ENCODE measurements at regions not wholly inside any gene's neighbourhood (a gene's known extent, or its start where the extent isn't known, plus 50 kb on each side); places are given as distances from the start of the nearest gene placed in this dataset.

GRCh38 chr1:96002201-96002600 lies 719.4 kb upstream of the PTBP2 start:
- H3K4me1 ChIP-seq (ENCODE audit: low read depth), result no peaks in the 10 kb centered on the region
- DNase-seq, result no peak
- no peak for ATAC-seq
- TF ChIP-seq, protein P1, sequence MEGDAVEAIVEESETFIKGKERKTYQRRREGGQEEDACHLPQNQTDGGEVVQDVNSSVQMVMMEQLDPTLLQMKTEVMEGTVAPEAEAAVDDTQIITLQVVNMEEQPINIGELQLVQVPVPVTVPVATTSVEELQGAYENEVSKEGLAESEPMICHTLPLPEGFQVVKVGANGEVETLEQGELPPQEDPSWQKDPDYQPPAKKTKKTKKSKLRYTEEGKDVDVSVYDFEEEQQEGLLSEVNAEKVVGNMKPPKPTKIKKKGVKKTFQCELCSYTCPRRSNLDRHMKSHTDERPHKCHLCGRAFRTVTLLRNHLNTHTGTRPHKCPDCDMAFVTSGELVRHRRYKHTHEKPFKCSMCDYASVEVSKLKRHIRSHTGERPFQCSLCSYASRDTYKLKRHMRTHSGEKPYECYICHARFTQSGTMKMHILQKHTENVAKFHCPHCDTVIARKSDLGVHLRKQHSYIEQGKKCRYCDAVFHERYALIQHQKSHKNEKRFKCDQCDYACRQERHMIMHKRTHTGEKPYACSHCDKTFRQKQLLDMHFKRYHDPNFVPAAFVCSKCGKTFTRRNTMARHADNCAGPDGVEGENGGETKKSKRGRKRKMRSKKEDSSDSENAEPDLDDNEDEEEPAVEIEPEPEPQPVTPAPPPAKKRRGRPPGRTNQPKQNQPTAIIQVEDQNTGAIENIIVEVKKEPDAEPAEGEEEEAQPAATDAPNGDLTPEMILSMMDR (IDR thresholded peaks at IDR 0.05), result no peak
- H3K9me3 ChIP-seq, result no peaks in the 10 kb centered on the region
- intact Hi-C loops (cut with DNase I, micrococcal nuclease), result no loop called here
- H3K4me3 ChIP-seq, result no peak overlapping the region
- no peaks in the 10 kb centered on the region for H3K36me3 ChIP-seq (ENCODE audit: low read depth)

- intact Hi-C loops (cut with DNase I, micrococcal nuclease), result no loop called here
- ATAC-seq (no peak), DNase-seq (no peak)
- H3K4me1 ChIP-seq (ENCODE audit: low read depth), result no peaks in the 10 kb centered on the region
- H3K36me3 ChIP-seq (ENCODE audit: low read depth), result no peaks in the 10 kb centered on the region
- H3K9me3 ChIP-seq, result no peaks in the 10 kb centered on the region
- H3K4me3 ChIP-seq, result no peak overlapping the region
- TF ChIP-seq, protein P1 (IDR thresholded peaks at IDR 0.05), result no peak
Observed at GRCh38 chr1:96002969-96003964, 718.3 kb upstream of the PTBP2 start.

DNA sequence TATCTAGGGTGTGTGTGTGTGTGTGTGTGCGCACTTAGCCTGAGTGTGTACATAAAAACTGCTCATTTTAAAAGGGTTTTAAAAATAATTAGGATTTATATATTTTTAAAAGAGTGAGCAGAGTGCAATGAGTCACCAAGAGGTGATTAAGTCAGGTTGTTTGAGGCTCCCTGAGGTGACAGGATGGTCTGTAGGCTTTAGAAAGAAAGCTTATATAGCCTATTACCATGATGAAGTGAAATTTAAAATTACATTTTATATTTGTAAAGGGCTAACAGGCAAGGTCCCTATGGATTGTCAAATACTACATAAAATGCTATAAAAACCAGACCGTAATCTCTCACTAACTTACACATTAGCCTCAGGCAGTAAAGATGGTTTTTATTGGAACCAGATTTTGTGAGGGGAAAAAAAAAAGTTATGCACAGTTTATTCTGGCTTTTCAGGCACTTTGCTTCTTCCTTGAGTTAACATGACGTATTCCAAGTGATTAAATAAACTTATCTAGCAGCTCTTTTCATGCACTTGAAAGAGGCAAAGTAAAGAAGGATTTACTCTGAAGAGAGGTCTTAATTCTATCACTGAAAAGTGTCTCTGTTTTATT lies 711.7 kb upstream of the PTBP2 start:
- Histone ChIP-seq H3K9me3 (no peaks in the 10 kb centered on the region), H3K4me1 (ENCODE audit: low read depth) (no peaks in the 10 kb centered on the region), H3K4me3 (no peak overlapping the region), H3K36me3 (ENCODE audit: low read depth) (no peaks in the 10 kb centered on the region)
- TF ChIP-seq, protein P1 (IDR thresholded peaks at IDR 0.05), result no peak
- intact Hi-C loops (cut with DNase I, micrococcal nuclease), result no loop called here
- DNase-seq (no peak), ATAC-seq (no peak)

- TF ChIP-seq, protein P1 (IDR thresholded peaks at IDR 0.05), result no peak
- no peaks in the 10 kb centered on the region for H3K4me1 ChIP-seq (ENCODE audit: low read depth)
- intact Hi-C loops (cut with DNase I, micrococcal nuclease), result no loop called here
- no peak for ATAC-seq
- no peaks in the 10 kb centered on the region for H3K9me3 ChIP-seq
- H3K36me3 ChIP-seq (ENCODE audit: low read depth), result no peaks in the 10 kb centered on the region
- no peak for DNase-seq
- H3K4me3 ChIP-seq, result no peak overlapping the region
Observed at GRCh38 chr1:96011606-96012005, 710.0 kb upstream of the PTBP2 start.

DNA sequence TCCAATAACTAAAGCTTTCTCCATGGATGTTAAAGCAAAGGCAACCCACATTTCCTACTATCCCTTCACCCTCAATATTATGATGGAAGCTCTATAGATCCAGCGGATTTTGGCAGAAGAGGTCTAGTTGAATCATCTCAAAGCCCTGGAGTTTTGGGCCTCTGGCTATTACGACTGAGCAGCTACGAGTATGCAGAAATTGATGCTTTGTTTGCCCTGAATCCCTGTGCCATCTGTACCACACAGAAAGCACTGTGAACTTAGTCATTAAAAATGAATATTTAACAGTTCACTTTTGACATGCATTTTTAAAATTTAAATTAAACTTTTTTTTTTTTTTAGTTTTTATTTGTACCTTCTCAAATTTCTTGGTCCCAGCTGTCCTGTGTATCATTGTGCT lies 705.4 kb upstream of the PTBP2 start:
- Histone ChIP-seq H3K36me3 (ENCODE audit: low read depth) (no peaks in the 10 kb centered on the region), H3K9me3 (no peaks in the 10 kb centered on the region), H3K4me3 (no peak overlapping the region), H3K4me1 (ENCODE audit: low read depth) (no peaks in the 10 kb centered on the region)
- DNase-seq (no peak), ATAC-seq (no peak)
- intact Hi-C loops (cut with DNase I, micrococcal nuclease), result no loop called here
- TF ChIP-seq, protein P1 (IDR thresholded peaks at IDR 0.05), result no peak

Data from mucosa of descending colon (tissue), 3 donors.